ENCODE measurements at regions not wholly inside any gene's neighbourhood (a gene's known extent, or its start where the extent isn't known, plus 50 kb on each side); places are given as distances from the start of the nearest gene placed in this dataset.
A peak's percentile ranks its signal among the peaks of the same experiment; 100 is the strongest.

- Mint-ChIP-seq H3K9me3 (no peaks in the 10 kb centered on the region), H3K27me3 (peaks cover 0 to 9% (median 4%) of the 10 kb centered on the region in 5 donors), H3K4me1 (peaks cover 5 to 18% (median 14%) of the 10 kb centered on the region in 4 donors), H3K36me3 (no peaks in the 10 kb centered on the region), H3K27ac (peak overlapping the region in 1 of 10 donors; percentile 58), H3K4me3 (no peak overlapping the region)
- no peak for ATAC-seq
- POLR2A ChIA-PET: interaction anchor here (0.7 to 1.0 kb wide), 3 partner anchors 10 to 15 kb away, joined by 3 read pairs; no protein-coding TSS in a partner anchor
- DNase-seq: no peak
Observed at GRCh38 chr2:172207911-172208310, 105.2 kb upstream of the DLX2 start.

GRCh38 chr2:172208791-172209325, 106.2 kb upstream of the DLX2 start:
- Mint-ChIP-seq H3K9me3 (no peaks in the 10 kb centered on the region), H3K36me3 (no peaks in the 10 kb centered on the region), H3K4me3 (no peak overlapping the region), H3K27me3 (peaks cover 0 to 9% (median 4%) of the 10 kb centered on the region in 5 donors), H3K4me1 (peaks cover 12 to 26% (median 20%) of the 10 kb centered on the region in 4 donors), H3K27ac (peak overlapping the region in 1 of 10 donors; percentile 43)
- ATAC-seq: no peak
- POLR2A ChIA-PET: interaction anchor here (0.7 to 1.0 kb wide), 2 partner anchors 14 to 15 kb away, joined by 3 read pairs; no protein-coding TSS in a partner anchor
- no peak for DNase-seq

DNA sequence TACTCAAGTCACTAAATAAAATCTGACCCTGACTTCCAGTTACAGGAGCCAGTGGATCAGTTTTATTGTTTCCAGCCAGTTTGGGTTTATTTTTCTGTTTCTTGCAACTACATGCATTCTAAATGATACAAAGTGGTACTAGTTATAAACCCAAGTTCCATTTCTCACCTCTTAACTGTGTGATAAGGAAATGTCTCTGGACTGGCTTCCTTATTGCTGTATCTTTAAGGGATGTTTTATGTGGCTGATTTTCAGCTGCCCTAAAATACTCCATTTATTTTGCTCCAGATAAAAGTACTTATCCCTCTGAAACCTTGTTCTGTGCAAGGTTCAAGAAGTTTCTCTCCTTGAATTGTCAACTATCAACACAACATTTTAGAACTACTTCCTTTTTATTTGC, 107.9 kb upstream of the DLX2 start:
- H3K27me3 Mint-ChIP-seq: peaks cover 0 to 4% (median 0%) of the 10 kb centered on the region in 5 donors
- H3K27ac Mint-ChIP-seq: peak overlapping the region in 1 of 10 donors; percentile 58
- no peak for DNase-seq
- no peaks in the 10 kb centered on the region for H3K9me3 Mint-ChIP-seq
- no peak overlapping the region for H3K4me3 Mint-ChIP-seq
- ATAC-seq: no peak
- H3K4me1 Mint-ChIP-seq: peaks cover 12 to 28% (median 22%) of the 10 kb centered on the region in 4 donors
- no peaks in the 10 kb centered on the region for H3K36me3 Mint-ChIP-seq
- POLR2A ChIA-PET: interaction anchor here (0.5 kb wide), 1 partner anchor 217 kb away, joined by 3 read pairs; the partner anchor contains the start of gene ITGA6

- no peaks in the 10 kb centered on the region for H3K9me3 Mint-ChIP-seq
- peak overlapping the region in 1 of 10 donors; percentile 18 for H3K4me3 Mint-ChIP-seq
- ATAC-seq: no peak
- H3K4me1 Mint-ChIP-seq: peaks cover 12 to 28% (median 22%) of the 10 kb centered on the region in 4 donors
- H3K36me3 Mint-ChIP-seq: no peaks in the 10 kb centered on the region
- DNase-seq: no peak
- H3K27me3 Mint-ChIP-seq: peaks cover 0 to 2% (median 0%) of the 10 kb centered on the region in 5 donors
- H3K27ac Mint-ChIP-seq: peak overlapping the region in 1 of 10 donors; percentile 43
- POLR2A ChIA-PET: interaction anchor here (0.7 to 1.1 kb wide), 2 partner anchors 12 to 15 kb away, joined by 3 read pairs; no protein-coding TSS in a partner anchor
Observed at GRCh38 chr2:172211512-172211911, 108.8 kb upstream of the DLX2 start.

DNA sequence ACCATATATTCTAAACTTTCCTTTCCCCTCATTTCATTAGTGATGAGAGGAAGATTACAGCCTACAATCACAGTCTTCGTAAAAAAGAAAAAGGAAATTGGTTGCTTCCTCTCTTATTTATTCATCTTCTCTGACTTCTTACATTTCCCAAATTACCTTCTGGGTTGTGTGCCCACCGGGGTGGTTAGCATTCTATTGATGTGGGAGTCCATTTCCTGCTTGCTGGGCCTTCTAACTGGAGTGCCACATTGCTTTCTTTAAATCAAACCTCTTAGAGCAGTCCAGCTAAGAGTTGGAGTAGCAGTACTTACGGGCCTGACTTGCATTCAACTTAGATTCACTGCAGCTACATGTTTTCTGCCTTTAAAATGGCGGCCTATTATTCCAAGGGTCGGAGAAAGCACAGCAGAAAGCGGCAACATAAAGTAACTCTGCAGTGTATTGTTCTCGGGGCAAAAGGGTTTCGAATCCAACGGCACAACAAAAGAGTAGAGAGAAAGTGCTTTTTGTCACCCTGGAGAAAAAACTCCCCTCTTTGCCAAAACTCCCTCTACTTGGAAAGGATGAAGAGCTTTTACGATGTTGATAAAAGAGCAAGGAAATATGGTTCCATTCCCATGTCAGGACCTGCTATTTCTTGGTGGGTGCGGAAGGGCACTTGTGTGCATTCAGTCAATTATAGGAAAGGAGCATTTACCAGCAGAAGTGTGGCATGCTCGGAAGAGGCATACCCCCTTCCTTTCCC, 110.6 kb upstream of the DLX2 start:
- POLR2A ChIA-PET: no interaction called here
- no peaks in the 10 kb centered on the region for H3K27me3 Mint-ChIP-seq

DNA sequence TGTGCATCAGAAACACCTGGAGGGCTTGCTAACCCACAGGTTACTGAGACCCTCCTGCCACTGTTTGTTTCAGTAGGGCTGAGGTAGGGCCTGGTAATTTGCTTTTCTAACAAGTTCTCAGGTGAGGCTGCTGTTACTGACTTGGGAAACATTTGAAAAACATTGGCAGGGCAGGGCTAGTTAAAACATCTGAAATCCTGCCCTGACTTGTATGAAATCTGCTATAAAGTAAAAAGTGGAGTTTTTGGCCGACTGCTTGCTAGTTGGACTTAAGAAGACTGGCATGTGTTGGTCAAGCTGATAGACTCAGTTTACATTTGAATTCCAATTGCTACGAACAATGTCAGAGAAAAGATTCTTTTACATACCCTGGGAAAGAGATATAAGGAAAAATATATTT, 111.6 kb upstream of the DLX2 start:
- no peak overlapping the region for H3K27ac Mint-ChIP-seq

More for the DNA sequence above, 110.6 kb upstream of the DLX2 start:
- peak overlapping the region in 6 of 10 donors; percentile 25 to 58 (median 55) for H3K4me3 Mint-ChIP-seq
- H3K27ac Mint-ChIP-seq: peak overlapping the region in 5 of 10 donors; percentile 15 to 54 (median 46)
- peaks cover 12 to 28% (median 22%) of the 10 kb centered on the region in 4 donors for H3K4me1 Mint-ChIP-seq
- H3K9me3 Mint-ChIP-seq: no peaks in the 10 kb centered on the region
- H3K36me3 Mint-ChIP-seq: no peaks in the 10 kb centered on the region
- peak in 2 of 10 donors; percentile 18 to 21 for DNase-seq
- peak in 1 of 2 donors; percentile 42 for ATAC-seq

DNA sequence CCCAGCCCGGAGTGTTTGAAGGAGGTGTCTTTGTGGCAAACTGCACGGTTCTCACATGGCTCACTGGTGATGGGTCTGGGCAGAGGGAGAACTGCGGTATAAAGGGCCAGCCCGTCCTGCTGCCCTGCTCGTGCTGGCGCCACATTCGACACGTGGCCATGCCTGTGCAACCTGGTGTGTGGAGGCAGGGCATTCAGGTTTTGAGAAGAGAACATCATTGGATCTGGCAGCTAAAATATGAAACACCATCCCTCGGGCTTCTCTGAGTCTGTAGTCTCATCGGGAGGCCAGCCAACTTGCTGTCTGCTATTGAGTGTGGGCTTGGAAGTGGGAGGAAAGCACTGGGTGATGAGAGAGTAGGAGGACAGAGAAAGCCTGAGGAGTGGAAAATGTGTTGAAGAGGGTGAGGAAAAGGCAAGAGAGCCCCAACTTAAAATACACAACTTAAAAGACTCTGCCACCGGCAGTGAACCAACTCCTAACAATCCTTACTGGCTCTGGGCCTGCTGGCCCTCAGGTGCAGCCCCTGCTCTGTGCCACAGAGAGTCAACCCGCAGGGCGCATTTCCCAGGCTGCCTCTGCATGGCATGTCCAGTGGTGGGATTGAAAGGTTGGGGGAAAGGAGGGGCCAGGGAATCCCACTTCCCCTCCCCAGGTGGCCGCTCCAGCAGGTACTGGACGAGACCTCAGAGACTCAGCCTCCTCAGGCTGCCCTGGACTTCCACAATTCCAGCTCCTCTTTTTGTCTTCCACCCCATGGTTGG, 112.7 kb upstream of the DLX2 start:
- Mint-ChIP-seq H3K4me1 (peaks cover 10 to 28% (median 27%) of the 10 kb centered on the region in 4 donors), H3K9me3 (peaks cover 0 to 2% (median 0%) of the 10 kb centered on the region in 9 donors), H3K4me3 (no peak overlapping the region), H3K36me3 (no peaks in the 10 kb centered on the region), H3K27ac (peak overlapping the region in 2 of 10 donors; percentile 22 to 55), H3K27me3 (no peaks in the 10 kb centered on the region)
- ATAC-seq (no peak), DNase-seq (no peak)
- POLR2A ChIA-PET: interaction anchor here (0.5 kb wide), 1 partner anchor 242 kb away, joined by 4 read pairs; no protein-coding TSS in a partner anchor

More for the DNA sequence above, 111.6 kb upstream of the DLX2 start:
- Mint-ChIP-seq H3K4me1 (peaks cover 12 to 28% (median 22%) of the 10 kb centered on the region in 4 donors), H3K27me3 (no peaks in the 10 kb centered on the region), H3K9me3 (peaks cover 0 to 2% (median 0%) of the 10 kb centered on the region in 9 donors), H3K36me3 (no peaks in the 10 kb centered on the region), H3K4me3 (no peak overlapping the region)
- ATAC-seq: no peak
- POLR2A ChIA-PET: no interaction called here
- no peak for DNase-seq

- POLR2A ChIA-PET: interaction anchor here (0.5 kb wide), 1 partner anchor 241 kb away, joined by 4 read pairs; no protein-coding TSS in a partner anchor
- Mint-ChIP-seq H3K4me1 (peaks cover 10 to 28% (median 25%) of the 10 kb centered on the region in 4 donors), H3K27me3 (no peaks in the 10 kb centered on the region), H3K9me3 (peaks cover 0 to 2% (median 0%) of the 10 kb centered on the region in 9 donors), H3K27ac (peak overlapping the region in 1 of 10 donors; percentile 14), H3K36me3 (no peaks in the 10 kb centered on the region), H3K4me3 (no peak overlapping the region)
- DNase-seq: no peak
- ATAC-seq: no peak
Observed at GRCh38 chr2:172215936-172216335, 113.2 kb upstream of the DLX2 start.

GRCh38 chr2:172216477-172216876, 113.8 kb upstream of the DLX2 start:
- H3K36me3 Mint-ChIP-seq: no peaks in the 10 kb centered on the region
- H3K4me1 Mint-ChIP-seq: peaks cover 10 to 28% (median 24%) of the 10 kb centered on the region in 4 donors
- peaks cover 0 to 2% (median 0%) of the 10 kb centered on the region in 9 donors for H3K9me3 Mint-ChIP-seq
- H3K4me3 Mint-ChIP-seq: no peak overlapping the region
- peak overlapping the region in 1 of 10 donors; percentile 33 for H3K27ac Mint-ChIP-seq
- no peak for ATAC-seq
- no peak for DNase-seq
- POLR2A ChIA-PET: no interaction called here
- no peaks in the 10 kb centered on the region for H3K27me3 Mint-ChIP-seq

DNA sequence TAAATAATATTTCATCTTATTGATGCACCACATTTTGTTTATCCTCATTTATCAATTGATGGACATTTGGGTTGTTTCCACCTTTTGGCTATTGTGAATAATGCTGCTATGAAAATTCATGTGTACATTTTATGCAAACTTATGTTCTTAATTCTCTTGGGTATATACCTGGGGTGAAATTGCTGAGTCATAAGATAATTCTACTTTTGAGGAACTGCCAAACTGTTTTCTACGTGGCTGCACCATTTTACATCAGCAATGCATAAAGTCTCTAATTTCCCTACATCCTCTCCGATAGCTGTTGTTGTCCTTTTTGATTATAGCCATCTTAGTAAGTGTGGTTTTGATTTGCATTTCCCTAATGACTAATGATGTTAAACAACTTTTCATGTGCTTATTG, 116.5 kb upstream of the DLX2 start:
- no peak for DNase-seq
- no peaks in the 10 kb centered on the region for H3K27me3 Mint-ChIP-seq
- no peak overlapping the region for H3K4me3 Mint-ChIP-seq
- POLR2A ChIA-PET: no interaction called here
- H3K27ac Mint-ChIP-seq: no peak overlapping the region
- ATAC-seq: no peak
- no peaks in the 10 kb centered on the region for H3K36me3 Mint-ChIP-seq
- peaks cover 0 to 2% (median 0%) of the 10 kb centered on the region in 9 donors for H3K9me3 Mint-ChIP-seq
- H3K4me1 Mint-ChIP-seq: peaks cover 4 to 31% (median 21%) of the 10 kb centered on the region in 4 donors

DNA sequence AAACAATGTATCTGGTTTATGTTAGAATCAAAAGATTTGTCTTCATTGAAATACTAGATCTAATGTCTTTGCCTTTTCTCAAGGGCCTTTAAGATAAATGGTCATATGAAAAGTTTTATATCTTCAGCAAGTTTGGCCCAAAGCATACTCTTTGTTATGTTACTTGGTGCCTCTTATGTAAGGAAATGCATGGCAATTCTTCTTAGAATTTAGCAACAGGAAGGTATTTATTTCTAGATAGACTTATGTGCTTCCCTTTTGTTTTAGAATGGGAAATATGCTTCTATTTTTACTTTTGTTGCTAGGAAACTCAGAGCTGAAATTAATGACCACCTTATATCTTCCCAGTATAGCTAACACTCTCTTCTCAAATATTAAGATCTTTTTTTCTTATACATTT, 117.4 kb upstream of the DLX2 start:
- ATAC-seq (no peak), DNase-seq (no peak)
- peaks cover 8 to 38% (median 26%) of the 10 kb centered on the region in 4 donors for H3K4me1 Mint-ChIP-seq
- peaks cover 0 to 2% (median 0%) of the 10 kb centered on the region in 9 donors for H3K9me3 Mint-ChIP-seq
- H3K36me3 Mint-ChIP-seq: no peaks in the 10 kb centered on the region
- no peaks in the 10 kb centered on the region for H3K27me3 Mint-ChIP-seq
- no peak overlapping the region for H3K4me3 Mint-ChIP-seq
- H3K27ac Mint-ChIP-seq: no peak overlapping the region
- POLR2A ChIA-PET: no interaction called here

DNA sequence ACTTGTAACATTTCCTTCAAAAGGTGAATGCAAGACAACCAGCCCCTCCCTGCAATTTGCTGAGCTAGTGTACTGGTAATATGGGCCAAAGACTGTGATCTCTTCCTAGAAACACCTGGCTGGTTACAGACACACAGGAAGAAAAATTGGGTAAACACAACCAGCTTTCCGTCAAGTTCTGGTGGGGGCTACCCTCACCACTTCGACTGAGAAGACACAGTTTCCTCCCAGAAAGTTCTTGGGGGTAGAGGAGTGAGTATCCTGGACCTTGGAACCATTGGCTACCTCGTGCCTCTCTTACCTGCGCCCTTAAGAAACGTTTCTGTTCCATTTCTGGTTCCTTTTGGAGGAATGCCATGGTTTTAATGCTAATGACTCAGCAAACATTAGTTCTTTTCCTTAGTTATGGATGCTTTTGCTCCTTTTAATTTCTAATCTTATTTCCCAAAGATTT, 120.9 kb upstream of the DLX2 start:
- DNase-seq: peak in 3 of 10 donors; percentile 18 to 63 (median 52)
- peak overlapping the region in 8 of 10 donors; percentile 25 to 60 (median 52) for H3K4me3 Mint-ChIP-seq
- H3K9me3 Mint-ChIP-seq: peaks cover 0 to 2% (median 0%) of the 10 kb centered on the region in 9 donors
- H3K27me3 Mint-ChIP-seq: no peaks in the 10 kb centered on the region
- ATAC-seq: peak; percentile 54 to 84
- POLR2A ChIA-PET: interaction anchor here (0.9 kb wide), 1 partner anchor 12 kb away, joined by 3 read pairs; no protein-coding TSS in a partner anchor
- H3K4me1 Mint-ChIP-seq: peaks cover 15 to 50% (median 36%) of the 10 kb centered on the region in 4 donors
- H3K36me3 Mint-ChIP-seq: no peaks in the 10 kb centered on the region
- peak overlapping the region in 9 of 10 donors; percentile 39 to 91 (median 73) for H3K27ac Mint-ChIP-seq
